CD4-positive, alpha-beta T cell treated with Interferon gamma for 1 hour (primary cell): ENCODE measurements at regions not wholly inside any gene's neighbourhood (a gene's known extent, or its start where the extent isn't known, plus 50 kb on each side); places are given as distances from the start of the nearest gene placed in this dataset.
"Not testable (repeated sequence)": the region's sequence is repeated elsewhere in the genome, so short reads cannot be mapped to it uniquely, and the experiment has no call there.

Experiments
- DNase-seq: peaks from one replicate; pipeline ENCODE4 v3.0.0-alpha.2; 2020

DNA sequence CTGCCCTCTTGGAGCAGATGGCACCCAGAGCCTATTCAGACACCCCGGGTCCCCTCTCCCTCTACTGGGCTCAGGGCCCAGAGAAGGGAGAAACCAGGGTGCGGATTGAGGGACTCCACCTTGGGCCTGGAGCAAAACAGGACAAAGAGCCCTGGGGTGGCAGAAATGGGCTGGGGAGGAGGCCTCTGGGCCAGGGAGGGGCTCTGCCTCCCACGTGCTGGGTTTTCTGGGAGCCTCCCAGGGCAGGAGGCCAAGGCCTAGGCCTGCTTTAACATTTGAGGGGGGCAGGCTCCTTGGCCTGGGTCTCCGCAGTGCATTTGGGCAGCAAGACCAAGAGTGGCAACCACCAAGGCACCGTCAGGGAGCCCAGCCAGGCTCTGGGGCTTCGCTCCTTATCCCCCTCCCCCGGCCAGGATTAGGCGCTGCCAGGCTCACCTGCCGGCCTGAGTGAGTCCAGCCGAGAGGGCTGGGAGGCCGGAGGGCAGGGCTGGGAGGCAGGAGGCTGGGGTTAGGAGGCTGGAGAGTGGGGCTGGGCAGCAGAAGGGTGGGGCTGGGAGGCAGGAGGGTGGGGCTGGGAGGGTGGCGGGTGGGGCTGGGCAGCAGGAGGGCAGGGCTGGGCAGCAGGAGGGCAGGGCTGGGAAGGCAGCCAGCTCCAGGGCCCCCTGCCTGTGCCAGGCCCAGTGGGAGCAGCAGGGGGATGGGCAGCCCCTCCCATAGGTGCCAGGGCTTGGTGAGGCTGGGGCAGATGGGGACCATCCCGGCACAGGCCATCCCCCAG lies 101.8 kb upstream of the EIF5 start:
- DNase-seq, result no peak

DNA sequence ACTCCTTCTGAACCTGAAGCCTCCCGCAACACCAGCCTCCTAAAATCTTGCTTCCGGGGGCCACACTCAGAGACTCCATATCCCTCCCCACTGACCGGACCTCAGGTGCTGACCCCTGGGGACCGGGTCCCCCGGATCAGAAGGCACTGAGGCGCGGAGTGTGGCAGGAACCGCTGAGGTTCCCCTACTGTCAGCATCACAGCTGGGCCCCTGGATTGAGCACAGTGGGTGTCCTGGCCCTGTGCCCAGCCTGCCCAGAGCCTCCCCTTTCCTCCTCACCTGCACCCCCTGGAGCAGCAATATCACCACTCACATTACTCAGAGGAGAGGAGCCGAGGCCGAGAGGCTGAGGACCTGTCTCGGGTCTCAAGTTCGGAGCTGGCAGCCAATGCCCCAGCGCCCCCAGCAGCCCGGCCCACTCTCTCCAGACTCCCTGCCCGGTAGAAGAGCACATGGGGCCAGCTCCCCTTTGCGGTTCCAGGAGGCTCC lies 101.2 kb upstream of the EIF5 start:
- no peak for DNase-seq

DNA sequence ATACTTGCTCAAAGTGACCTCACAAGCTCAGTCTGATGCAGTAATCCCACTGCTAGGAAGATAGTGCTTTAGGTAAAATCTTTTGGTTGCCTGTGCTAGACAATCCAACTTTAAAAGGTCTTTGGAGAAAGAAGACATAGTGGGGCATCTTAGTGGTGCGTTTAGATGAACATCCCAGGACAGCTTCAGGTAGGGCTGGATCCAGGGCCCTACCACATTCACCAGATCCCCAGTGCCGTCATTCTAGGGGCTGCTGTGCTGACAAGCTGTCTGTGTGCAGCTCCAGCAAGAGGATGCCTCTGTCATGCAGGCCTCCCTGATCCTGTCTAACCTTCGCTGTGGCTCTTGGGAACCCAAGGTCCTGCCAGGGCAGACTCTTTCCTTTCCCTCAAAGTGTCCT lies 100.7 kb upstream of the EIF5 start:
- no peak for DNase-seq

DNA sequence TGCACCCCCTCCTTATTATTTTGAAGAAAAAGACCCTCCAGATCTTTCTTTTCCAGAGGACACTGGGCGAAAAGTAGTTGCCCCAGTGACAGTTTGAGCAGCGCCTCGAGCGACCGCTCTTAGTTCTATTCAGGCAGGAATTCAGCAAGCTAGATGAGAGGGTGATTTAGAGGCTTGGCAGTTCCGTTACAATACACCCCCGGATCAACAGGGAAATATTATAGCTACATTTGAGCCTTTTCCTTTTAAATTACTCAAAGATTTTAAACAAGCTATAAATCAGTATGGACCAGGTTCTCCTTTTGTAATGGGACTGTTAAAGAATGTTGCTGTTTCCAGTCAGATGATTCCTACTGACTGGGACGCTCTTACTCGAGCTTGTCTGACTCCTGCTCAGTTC lies 99.2 kb upstream of the EIF5 start:
- not testable (repeated sequence) for DNase-seq

DNA sequence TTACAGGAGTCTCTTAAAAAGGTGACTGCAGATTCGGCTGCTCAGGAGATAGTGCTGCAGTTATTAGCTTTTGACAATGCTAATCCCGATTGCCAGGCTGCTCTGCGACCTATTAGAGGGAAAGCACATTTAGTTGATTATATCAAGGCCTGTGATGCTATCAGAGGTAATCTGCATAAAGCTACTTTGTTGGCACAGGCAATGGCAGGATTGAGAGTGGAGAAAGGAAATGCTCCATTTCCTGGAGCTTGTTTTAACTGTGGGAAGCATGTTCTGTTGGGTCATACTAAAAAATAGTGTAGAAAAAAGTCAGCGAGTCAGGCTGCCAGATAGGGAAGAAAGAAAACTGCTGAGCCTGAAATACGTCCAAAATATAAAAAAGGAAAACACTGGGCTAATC lies 98.5 kb upstream of the EIF5 start:
- DNase-seq, result not testable (repeated sequence)

DNA sequence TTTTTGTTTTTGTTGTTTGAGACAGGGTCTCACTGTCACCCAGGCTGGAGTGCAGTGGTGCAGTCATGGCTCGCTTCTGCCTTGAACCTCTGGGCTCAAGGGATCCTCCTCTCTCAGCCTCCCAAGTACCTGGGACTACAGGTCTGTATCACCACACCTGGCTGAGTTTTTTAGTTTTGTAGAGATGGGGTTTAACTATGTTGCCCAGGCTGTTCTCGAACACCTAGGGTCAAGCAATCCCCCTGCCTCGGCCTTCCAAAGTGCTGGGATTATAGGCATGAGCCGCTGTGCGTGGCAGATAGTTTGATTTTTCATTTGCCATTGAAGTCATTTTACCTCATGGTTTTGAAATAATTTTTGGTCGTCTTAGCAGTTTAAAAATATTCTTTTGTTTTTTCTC lies 94.3 kb upstream of the EIF5 start:
- DNase-seq, result no peak

DNA sequence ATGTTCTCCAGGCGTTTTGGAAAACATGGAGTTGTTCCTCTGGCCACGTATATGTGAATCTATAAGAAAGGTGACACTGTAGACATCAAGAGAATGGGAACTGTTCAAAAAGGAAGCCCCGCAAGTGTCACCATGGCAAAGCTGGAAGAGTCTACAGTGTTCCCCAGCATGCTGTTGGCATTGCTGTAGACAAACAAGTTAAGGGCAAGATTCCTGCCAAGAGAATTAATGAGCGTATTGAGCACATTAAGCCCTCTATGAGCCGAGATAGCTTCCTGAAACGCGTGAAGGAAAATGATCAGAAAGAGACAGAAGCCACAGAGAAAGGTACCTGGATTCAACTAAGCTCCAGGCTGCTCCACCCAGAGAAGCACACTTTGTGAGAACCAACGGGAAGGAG lies 92.5 kb upstream of the EIF5 start:
- DNase-seq, result no peak

DNA sequence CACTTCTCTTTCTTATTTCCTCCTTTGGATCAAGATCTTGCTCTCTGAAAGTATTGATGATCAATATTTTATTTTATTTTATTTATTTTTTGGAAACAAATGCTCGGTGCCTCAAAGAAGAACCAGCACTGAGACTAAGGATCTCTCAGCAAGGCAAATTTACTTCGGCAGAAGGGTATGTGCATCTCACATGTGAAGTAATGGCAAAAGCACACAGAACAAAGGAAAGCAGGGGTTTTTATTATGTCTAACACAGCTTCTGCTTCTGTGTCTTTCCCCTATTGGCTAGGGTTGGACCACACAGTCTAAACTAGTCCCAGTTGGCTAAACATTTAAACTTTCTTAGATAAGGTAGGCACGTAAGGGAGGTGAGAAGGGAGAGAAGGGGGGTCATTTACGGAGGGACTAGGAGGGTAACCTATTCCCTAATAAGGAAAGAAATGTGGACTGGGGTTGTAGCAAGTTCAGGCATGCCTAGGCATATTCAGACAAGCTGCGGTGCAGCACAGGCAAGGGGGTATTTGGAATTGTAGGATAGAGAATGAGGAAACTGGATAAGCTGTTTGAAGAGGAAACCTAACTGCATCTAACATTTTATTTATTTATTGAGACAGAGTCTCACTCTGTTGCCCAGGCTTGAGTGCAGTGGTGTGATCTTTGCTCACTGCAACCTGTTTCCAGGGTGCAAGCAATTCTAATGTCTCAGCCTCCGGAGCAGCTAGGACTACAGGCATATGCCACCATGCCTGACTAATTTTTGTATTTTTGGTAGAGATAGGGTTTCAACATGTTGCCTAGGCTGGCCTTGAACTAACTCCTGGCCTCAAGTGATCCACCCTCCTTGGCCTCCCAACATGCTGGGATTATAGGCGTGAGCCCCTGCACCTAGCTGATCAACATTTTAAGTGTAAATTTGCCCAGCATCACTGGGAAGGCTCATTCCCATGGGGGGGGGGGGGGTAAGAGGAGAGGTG lies 90.0 kb upstream of the EIF5 start:
- DNase-seq, result no peak

DNA sequence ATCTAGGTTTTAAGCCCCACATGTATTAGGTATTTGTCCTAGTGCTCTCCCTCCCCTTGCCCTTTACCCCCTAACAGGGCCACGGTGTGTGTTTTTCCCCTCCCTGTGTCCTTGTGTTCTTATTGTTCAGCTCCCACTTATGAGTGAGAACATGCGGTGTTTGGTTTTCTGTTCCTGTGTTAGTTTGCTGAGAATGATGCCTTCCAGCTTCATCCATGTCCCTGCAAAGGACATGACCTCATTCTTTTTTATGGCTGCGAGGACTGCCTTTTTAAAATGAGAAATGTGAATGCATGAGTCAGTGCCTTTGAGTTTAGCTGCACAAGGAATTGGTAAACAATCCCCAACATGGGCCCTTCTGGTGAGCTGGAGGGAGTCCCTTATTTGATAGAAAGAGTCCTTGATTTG lies 88.4 kb upstream of the EIF5 start:
- DNase-seq, result not testable (repeated sequence)

DNA sequence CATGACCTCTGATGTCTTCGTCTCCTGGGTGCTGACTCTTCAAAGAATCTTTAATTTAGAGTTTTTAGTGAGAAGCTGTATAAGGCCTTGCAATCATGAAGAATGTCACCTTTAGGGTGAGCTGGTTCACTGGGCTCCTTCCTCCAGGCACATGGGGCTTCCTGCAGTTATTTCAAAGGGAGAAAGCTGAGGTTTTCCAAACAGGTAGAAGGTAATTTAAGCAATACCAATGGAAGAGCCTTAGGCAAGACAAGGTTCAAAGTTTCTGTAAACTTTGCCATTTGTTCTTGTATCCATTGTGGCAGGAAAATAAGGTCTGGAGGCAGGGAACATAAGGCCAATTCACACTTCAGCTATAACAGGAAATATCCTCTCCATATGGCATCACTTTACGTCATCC lies 88.0 kb upstream of the EIF5 start:
- no peak for DNase-seq

DNA sequence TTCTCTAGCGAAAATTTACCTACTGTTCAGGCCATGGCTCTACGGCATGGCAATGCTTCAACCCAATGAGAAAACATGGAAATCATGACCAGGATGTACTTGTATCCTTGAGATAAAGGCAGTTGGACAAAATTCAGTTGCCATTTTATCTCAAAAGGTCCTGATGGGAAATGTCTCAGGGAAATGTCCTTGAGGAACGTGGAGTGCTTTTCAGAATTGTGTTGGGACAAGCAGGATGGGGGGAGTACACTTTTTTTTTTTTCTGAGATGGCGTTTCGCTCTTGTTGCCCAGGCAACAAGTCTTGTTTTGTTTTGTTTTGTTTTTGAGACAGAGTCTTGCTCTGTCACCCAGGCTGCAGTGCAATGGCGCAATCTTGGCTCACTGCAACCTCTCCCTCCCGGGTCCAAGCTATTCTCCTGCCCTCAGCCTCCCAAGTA lies 86.8 kb upstream of the EIF5 start:
- no peak for DNase-seq

DNA sequence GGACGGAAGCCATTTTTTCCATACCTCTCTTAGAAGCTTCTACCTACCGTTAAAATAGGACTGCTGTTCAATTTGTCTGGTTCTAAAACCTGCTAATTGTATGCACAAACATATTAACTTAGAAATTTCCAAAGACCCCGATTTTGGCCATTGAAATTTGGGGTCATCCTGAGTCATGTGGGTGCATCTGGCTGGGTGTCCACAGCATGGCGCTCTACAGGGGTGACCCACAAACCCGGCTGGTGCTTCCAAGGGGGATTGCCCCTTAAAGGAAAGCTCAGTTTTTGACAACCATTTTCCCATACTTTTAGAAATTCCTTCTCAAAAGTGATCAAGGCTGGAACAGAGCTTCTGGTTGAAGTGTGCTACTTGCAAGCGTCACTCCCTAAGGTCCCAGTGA lies 83.9 kb upstream of the EIF5 start:
- no peak for DNase-seq

DNA sequence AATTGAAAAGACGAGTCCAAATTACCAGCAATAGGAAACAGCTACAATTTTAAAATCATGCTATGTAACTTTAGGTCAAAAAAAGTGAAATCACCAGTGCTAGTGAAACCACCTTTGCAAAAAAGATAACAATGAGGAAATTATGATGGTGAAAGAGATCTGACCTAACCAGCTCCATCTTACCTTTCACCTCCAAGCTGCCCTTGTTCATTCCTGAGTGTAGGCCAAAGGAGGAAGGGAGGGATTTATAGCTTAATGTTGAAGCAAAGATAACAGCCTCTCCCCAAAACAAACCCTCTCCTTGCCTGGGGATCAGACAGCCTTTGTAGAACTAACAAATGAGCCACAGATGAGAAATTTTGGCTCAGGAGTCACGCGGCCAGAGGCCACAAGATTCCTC lies 83.2 kb upstream of the EIF5 start:
- DNase-seq, result no peak

DNA sequence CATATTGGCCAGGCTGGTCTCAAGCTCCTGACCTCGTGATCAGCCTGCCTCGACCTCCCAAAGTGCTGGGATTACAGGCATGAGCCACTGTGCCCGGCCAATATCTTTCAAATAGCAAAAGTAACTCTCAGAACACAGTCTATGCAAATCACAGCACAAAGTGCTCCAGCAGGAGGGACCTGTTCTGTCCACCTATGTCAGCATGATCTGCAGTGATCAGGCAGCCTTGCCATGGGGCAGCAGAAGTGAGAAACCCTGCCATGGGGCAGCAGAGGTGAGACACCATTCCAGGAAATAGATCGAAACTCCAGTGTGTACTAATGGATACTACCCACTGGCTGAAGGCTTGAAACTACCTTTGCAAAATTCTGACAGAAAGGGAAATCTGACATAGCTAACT lies 78.5 kb upstream of the EIF5 start:
- no peak for DNase-seq

DNA sequence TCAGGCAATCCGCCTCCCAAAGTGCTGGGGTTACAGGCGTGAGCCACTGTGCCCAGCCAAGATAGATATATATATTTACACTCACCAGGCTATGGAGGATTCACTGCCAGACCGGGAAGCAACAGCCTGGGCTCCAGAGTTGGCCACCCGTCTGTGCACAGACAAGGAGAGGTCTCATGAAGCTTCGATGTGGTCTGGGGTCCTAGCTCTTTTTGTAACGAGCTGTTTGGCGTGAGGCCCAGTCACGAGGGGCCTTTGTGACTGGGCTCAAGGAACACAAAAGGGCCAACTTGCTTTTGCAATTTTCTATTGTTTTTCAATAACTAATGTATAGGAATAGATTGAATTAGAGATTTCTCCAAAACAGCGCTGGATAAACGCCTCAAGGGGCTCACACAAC lies 77.6 kb upstream of the EIF5 start:
- no peak for DNase-seq

DNA sequence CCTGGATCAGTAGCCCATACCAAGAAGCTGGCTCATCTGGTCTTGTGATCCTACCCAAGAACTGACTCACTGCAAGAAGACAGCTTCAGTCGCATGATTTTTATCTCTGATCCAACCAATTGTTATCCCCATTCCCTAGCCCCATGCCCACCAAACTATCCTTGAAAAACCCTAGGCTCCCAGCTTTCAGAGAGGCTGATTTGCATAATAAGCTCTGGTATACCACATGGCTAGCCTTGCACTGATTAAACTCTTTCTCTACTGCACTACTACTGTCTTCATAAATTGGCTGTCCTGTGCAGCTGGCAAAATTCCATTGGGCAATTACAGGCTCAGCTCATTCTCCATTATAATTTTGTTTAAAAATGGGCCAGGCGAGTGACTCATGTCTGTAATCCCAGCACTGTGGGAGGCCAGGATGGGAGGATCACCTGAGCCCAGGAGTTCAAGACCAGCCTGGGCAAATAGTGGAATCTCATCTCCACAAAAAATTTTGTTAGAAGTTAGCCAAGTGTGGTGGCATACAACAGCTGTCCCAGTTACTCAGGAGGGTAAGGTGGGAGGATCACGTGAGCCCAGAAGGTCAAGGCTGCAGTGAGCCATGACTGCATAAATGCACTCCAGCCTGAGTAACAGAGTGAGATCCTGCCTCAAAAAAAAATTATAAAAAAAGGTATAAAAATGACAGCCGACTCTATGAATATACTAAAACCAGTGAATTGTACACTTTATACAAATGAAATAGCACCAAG lies 76.7 kb upstream of the EIF5 start:
- no peak for DNase-seq

DNA sequence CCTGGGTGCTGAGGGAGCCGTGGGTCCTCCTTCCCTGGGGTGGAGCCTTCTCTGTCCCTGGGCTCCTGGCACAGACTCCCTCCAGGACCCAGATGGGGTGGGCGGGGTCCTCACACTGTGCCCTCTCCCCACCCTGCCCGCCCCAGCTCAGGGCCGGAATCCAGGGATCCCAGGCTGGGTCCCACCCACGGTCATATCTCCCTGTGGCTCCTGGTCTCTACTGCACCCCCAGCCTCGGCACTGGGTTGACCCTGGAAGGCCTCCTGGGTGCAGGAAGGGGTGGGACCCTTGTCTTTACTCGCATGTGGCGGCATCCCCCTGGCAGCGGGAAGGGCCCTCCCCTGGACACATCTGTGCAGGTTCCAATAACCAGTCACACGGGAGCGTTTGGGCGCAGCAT lies 75.8 kb upstream of the EIF5 start:
- no peak for DNase-seq

DNA sequence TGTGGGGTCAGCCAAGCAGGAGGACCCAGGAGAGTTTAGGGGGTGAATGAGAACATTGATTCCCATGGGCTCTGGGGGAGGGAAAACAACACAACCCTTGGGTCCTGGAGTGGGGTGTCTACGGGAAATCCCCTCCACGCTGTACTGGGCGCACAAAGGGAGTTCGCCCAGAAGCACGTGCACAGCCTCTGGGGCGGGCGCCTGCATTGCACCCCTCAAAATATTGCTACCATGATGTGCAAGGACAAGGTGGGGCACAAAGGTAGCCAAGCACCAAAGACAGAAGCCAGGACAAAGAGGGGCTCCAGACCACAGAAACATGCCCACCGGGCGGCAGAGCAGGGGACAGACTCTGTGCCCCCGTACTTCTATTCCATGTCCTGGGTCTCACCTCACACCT lies 74.9 kb upstream of the EIF5 start:
- no peak for DNase-seq

DNA sequence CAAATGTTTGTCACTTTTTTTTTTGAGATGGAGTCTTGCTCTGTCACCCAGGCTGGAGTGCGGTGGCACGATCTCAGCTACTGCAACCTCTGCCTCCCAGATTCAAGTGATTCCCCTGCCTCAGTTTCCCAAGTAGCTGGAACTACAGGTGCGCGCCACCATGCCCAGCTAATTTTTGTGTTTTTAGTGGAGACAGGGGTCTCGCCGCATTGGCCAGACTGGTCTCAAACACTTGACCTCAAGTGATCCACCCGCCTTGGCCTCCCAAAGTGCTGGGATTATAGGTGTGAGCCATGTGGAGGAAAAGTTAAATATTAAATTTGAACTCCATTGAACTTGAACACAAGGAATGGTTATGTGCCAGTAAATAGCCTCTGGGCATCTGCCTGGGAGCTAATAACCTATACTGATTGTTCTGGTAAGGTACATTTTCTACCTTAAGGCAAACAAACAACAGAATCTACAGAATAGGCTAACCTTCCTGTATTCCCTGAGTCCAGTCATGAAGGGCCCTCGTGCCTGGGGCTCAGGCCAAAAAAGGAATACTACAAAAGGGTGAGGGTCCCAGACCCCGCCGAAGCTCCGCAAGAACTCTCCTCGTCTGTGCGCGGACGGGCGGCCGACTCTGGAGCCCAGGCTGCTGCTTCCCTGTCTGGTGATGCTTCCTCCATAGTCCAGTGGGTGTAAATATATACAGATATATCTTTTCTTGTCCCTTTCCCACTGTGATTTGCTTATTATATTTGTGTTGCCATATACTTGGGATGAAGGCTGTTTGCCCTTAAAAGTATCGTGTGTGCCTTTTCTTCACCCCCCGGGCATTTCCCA lies 74.0 kb upstream of the EIF5 start:
- DNase-seq, result no peak

DNA sequence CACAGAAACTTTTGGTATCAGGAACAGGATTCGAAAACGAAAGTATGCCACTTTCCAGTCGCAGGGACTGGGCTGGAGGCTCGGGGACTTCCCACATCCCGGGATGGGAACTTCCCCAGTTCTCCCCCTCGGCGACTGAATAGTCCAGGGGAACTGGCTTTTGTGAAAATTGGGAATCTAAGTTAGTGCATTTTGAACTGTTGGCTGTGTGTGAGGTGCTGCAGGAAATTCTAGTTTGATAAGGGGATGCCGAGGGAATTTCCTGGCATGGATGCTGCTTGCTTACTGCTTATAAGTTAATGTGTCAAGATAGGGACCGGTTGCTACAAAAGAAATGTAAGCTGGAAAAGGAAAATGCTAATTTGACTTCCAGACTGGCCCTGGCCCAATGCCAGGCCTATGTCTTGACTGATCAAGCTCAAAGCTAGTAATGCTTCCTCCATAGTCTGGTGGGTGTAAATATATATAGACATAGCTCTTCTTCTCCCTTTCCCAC lies 73.4 kb upstream of the EIF5 start:
- no peak for DNase-seq

DNA sequence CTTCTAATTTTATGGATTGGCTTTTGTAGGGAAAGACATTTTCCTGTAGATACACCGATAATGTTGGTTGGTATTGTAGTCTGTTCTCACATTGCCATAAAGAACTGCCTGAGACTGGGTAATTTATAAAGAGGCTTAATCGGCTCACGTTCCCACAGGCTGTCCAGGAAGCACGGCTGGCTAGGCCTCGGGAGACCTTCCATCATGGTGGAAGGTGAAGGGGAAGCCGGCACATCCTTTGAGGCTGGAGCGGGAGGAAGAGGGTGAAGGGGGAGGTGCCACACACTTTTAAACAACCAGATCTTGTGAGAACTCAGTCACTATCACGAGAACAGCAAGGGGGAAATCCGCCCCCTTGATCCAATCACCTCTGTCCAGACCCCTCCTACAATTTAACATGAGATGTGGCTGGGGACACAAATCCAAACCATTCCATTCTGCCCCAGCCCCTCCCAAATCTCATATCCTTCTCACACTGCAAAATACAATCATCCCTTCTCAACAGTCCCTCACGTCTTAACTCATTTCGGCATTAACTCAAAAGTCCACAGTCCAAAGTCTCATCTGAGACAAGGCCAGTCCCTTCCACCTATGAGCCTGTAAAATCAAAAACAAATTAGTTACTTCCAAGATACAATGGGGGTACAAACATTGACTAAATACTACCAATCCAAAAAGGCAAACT lies 66.7 kb upstream of the EIF5 start:
- no peak for DNase-seq

DNA sequence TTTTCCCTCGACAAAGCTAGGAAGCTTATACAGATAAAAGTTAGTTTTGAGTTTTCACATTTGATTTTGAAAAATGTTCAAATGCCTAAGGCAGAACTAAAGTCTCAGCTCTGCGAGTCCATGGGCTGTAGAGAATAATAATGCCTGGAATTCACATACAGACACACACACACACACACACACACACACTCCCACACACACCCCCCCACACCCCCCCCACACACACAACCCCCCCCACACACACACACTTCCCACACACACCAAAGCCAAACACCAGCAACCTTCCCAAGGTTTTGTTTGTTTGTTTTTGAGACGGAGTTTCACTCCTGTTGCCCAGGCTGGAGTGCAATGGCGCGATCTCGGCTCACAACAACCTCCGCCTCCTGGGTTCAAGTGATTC lies 62.8 kb upstream of the EIF5 start:
- DNase-seq, result no peak
